Activated CD8-positive, alpha-beta memory T cell treated with anti-CD3 and anti-CD28 coated beads, Interleukin-2, amount 50 U/mL, for 24 hours (primary cell): ENCODE measurements at regions not wholly inside any gene's neighbourhood (a gene's known extent, or its start where the extent isn't known, plus 50 kb on each side); places are given as distances from the start of the nearest gene placed in this dataset.

Source experiments
- DNase-seq: peaks from one replicate; pipeline ENCODE4 v3.0.0-alpha.2; 2020; ENCODE audit errors: extremely low read depth

GRCh38 chr13:104008075-104008474, 941.9 kb upstream of the SLC10A2 start:
- DNase-seq = no peak

GRCh38 chr13:104006625-104007075, 940.4 kb upstream of the SLC10A2 start:
- no peak for DNase-seq

- DNase-seq = no peak
Observed at GRCh38 chr13:104004572-104004971, 938.4 kb upstream of the SLC10A2 start.

- no peak for DNase-seq
Observed at GRCh38 chr13:104002216-104002615, 936.0 kb upstream of the SLC10A2 start.

GRCh38 chr13:104001766-104002165, 935.5 kb upstream of the SLC10A2 start:
- no peak for DNase-seq

GRCh38 chr13:103996733-103997132, 930.5 kb upstream of the SLC10A2 start:
- DNase-seq = no peak

GRCh38 chr13:103983948-103984347, 917.7 kb upstream of the SLC10A2 start:
- DNase-seq = no peak

GRCh38 chr13:103976371-103976770, 910.2 kb upstream of the SLC10A2 start:
- DNase-seq = no peak

- DNase-seq = no peak
Observed at GRCh38 chr13:103973740-103974139, 907.5 kb upstream of the SLC10A2 start.

- DNase-seq = no peak
Observed at GRCh38 chr13:103969520-103970050, 903.4 kb upstream of the SLC10A2 start.

GRCh38 chr13:103965506-103966243, 899.5 kb upstream of the SLC10A2 start:
- DNase-seq = no peak

GRCh38 chr13:103961784-103962183, 895.6 kb upstream of the SLC10A2 start:
- DNase-seq = no peak

- no peak for DNase-seq
Observed at GRCh38 chr13:103961129-103961528, 894.9 kb upstream of the SLC10A2 start.

GRCh38 chr13:103960001-103960400, 893.8 kb upstream of the SLC10A2 start:
- no peak for DNase-seq

- no peak for DNase-seq
Observed at GRCh38 chr13:103958691-103959090, 892.5 kb upstream of the SLC10A2 start.

- no peak for DNase-seq
Observed at GRCh38 chr13:103957939-103958338, 891.7 kb upstream of the SLC10A2 start.

- DNase-seq = no peak
Observed at GRCh38 chr13:103953859-103954258, 887.6 kb upstream of the SLC10A2 start.

GRCh38 chr13:103952183-103952582, 886.0 kb upstream of the SLC10A2 start:
- DNase-seq = no peak

- DNase-seq = no peak
Observed at GRCh38 chr13:103948426-103948825, 882.2 kb upstream of the SLC10A2 start.

- no peak for DNase-seq
Observed at GRCh38 chr13:103945836-103946235, 879.6 kb upstream of the SLC10A2 start.

- no peak for DNase-seq
Observed at GRCh38 chr13:103941506-103942140, 875.4 kb upstream of the SLC10A2 start.

- DNase-seq = no peak
Observed at GRCh38 chr13:103935117-103935516, 868.9 kb upstream of the SLC10A2 start.

GRCh38 chr13:103931885-103932284, 865.7 kb upstream of the SLC10A2 start:
- no peak for DNase-seq
